ENCODE measurements at regions not wholly inside any gene's neighbourhood (a gene's known extent, or its start where the extent isn't known, plus 50 kb on each side); places are given as distances from the start of the nearest gene placed in this dataset.

DNA sequence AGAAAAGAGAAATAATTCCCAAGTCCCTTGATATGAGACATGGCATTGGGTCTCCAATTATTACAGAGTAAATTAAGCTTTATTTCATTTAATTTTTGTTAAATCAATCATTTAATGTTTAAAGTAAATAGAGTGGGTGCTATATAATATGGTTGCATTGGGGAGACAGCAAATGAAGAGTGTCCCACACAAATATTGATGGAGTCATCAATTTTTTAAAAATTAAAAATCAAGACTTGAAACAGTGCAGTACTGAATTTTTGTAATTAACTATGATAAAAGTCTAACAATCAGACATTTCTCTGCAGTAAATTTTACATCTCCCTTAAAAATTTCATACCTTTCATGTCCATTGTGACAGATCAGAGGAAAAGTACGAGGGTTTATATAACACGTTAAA lies 193.9 kb upstream of the ID4 start:
- no peak for DNase-seq

DNA sequence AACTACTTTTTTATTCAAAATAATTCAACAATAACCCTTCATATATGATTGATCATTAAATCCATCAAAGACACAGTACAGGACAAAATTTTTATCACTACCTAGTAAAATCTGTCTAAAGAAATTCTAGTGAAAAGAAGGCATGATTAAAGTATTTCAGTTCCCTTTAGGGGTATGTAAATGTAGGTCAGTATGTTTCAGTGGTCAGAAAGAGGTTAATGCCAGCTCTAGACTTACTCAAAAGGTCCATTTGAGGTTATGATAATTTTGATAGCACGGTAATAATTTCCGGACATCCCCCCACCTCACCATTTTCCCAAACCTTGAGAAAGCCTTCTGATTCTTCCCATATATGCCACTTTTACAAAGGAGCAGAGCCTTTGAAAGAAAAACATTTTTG lies 193.5 kb upstream of the ID4 start:
- no peak for DNase-seq

DNA sequence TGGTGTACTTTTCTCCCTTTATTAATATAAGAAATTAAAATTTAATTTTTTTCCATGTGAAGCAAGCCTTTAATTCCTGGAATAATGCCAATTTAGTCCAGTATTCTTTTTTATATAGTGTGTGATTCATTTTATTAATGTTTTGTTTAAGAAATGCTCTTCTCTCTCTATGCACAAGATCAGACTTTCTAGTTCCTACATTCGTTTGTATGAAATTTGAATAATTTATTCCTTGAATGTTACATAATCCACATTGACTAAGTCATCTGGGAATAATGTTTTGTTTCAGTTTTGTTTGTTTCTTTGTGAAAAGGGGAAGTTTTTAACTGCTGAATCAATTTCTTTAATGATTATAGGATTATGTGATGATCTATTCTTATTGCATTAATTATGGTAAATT lies 181.4 kb upstream of the ID4 start:
- no peak for DNase-seq

DNA sequence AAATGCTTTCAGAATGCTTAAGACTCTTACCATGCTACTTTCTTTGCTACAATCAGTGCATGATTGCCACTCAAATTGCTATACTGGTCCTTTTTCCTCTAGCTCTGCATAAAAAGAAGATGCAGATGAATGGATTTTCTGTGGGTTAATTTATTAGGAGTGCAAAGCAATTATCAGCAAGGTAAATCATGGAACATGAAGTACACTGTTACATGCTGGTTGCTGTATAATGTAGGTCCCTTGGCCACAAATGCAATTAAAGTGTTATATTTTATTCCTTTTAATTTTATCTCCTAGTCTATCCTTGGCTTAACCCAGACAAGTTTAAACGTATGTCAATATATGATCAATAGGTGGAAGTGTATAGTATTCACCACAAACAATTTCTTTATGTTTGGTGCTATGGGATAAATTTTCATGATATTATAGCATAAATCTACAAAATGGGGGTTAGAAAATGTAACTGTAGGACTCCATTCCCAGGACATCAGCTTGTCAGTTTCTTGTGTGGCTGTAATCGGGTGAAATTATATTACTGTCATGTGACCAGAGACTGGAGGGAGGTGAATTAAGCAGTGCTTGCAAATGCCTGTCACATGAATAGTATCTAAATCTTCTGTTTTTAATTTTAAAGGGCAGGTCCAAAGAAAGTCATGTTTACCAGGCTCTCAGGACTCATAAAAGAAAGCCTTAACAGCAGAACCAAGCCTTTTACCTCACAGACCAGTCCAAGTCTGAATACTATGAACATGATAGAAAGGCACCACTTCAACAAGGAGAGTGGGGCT lies 176.9 kb upstream of the ID4 start:
- DNase-seq, result no peak

DNA sequence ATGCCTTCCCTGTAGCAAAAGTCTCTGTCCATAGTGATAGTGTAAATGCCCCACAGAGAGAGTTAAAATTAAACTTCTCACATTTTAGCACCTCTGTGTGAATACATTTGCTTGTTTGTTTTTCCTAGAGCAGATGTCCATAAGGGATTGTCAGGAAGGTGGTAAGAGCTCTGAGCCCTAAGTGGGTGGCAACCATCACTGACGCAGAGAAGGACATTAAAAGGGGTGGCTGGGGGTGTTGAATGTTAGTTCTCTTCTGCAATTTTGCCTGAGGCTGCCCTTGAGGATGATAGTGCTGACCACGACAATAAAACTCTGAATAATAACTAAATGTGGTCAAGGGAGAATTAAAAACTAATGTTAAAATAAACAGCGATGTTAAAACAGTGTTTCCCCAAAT lies 174.3 kb upstream of the ID4 start:
- DNase-seq, result no peak

DNA sequence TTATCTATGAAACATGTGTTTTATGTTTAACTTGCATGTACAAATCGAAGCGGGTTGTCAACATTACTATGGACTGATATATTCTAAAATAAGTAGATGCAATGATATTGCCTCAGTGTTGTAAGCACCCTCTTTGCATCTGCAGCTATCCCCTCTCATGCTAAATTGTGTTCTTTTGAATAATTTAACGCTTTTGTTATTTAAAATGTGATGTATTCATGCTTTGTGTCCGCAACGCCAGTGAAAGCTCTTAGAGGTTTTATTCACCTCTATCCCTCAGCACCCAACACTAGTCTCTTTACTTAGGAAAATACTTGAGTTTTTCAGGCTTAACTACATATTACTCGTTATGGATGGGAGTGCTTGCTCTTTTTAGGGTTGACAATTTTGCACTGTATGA lies 173.7 kb upstream of the ID4 start:
- DNase-seq, result no peak

DNA sequence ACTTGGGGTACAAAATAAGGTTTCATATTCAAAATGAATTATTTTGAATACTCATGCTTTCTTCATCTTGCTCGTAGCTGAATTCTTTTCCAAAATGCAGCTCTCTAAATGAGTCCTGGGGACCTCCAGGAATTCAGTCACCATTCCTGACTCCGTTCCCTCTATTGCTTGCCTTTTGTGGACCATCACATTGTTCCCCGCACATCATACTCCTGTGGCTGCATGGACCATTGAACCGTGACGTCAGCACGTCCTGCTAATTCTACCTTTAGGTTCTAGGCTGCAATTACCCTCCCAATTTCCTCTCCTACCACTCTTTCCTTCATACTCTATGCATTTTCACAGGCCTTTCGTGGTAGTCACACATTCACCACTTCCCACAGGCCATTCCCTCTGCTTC lies 173.1 kb upstream of the ID4 start:
- DNase-seq, result no peak

DNA sequence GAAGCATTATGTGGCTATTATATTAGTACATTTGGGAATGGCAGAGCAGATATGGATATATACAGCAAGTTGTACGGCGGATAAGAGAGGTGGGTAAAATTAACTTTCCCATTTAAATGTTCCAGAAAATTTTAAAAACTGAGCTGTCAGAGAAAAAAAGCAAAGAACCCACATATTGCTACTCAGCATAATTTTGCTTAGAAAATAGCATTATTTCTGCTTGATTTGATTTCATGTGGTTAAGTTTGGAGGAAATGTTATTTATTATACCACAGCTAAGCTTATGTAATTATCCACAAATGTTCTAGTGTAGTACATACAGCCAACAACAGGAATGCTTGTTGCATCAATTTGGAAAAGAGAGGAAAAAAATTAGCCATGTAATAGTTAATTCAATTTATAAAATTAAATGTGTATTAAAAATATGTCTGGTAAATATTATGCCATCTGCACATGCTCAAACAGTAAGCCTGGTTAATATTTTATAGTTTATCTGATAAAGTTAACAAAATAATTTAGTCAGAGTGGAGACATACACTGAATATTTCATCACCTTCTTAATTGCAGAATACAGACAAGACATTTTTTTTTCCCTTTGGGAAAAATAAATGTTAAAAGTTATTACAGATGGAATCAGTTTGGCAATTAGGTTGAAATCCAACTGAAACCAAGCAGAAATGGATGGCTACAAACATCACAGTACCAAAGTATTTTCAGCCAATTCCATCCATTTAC lies 172.1 kb upstream of the ID4 start:
- no peak for DNase-seq

DNA sequence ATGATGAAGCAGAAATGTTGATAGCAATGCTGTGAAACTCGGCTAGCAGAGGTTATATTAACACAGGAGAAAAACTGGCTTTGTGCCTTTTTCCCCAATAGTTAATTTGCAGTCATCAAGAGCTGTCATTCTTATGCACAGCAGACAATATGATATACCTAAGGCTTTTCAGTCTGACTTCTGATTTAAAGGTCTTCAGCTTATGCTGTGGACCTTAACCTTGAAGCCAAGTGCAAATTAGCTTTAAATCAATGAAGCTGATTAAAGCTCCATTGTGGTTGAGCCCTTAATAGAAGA lies 171.6 kb upstream of the ID4 start:
- no peak for DNase-seq

DNA sequence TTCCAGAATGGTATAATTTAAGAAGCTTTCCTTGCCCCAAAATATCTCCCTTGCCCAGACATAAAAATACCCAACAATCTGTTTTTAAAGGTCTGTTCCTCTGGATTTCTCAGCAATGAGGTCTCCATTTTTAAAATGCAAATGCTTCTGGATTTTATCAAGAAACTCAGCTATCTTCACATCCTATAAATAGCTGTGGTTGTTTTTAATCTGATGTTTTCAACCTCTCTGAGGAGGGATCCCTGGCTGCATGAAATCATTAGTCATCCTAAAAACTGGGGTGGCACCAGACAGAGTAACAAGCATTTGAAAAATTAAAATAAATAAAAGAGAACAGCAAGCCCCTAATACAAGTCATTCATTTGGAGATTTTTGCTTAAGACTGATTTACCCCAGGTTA lies 168.5 kb upstream of the ID4 start:
- no peak for DNase-seq

DNA sequence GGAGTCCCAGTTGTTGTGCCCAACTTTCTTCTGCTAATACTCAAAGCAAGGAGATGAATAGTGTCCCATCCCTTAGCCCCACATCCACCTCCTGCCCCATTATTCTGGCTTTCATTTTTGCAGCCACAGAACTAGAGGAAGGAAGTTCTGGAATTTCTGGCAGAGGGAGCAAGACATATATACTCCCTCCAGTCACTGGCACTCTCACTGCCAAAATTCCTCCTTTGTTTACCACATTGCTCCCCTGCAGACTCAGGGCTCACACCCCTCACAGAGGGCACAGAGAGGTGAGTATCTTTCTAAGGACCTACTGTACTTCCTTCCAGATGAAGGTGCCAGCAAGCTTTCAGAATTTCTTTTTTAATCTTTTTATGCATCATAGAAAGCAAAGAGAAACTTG lies 168.0 kb upstream of the ID4 start:
- no peak for DNase-seq

DNA sequence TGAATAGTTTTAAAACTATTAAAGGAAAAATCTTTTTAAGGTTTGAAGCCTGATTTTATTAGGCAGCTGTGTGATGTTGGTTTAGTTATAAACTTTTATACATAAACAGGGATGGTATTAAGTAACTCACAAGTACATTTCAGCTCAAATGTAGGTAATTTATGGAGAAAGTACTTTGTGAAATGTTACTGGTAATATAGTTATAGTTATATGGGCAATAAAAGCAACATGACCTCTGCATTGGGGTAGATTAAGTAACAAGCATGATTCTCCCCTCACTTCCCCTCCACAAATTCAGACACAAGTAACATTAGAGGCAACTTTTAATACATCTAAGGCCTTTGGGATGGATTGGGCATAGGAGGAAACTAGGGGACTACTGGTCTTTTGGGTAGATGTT lies 154.3 kb upstream of the ID4 start:
- DNase-seq, result no peak

DNA sequence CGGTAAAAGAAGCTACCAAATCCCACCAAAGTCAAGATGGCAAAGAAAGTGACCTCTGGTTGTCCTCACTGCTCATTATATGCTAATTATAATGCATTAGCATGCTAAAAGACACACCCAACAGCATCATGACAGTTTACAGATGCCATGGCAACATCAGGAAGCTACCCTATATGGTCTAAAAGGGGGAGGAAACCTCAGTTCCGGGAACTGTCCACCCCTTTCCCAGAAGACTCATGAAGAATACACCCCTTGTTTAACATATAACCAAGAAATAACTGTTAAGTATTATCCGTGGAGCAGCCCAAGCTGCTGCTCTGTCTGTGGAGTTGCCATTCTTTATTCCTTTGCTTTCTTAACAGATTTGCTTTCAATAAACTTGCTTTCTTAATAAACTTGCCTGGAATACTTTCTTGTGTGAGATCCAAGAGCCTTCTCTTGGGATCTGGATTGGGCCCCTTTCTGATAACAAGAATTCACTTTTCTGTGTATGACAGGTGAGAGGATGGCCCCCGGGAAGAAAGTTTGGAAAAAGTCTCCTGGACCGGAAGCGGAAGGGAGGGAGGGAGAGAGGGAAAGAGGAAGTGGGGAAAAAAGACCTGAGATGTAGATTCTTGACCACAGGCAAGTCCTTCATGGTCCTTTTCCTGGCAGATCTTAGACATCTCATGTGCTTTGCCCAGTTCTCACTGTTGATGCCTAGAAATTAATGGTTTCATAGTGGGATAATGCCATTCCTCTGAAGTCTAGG lies 146.7 kb upstream of the ID4 start:
- DNase-seq, result no peak

DNA sequence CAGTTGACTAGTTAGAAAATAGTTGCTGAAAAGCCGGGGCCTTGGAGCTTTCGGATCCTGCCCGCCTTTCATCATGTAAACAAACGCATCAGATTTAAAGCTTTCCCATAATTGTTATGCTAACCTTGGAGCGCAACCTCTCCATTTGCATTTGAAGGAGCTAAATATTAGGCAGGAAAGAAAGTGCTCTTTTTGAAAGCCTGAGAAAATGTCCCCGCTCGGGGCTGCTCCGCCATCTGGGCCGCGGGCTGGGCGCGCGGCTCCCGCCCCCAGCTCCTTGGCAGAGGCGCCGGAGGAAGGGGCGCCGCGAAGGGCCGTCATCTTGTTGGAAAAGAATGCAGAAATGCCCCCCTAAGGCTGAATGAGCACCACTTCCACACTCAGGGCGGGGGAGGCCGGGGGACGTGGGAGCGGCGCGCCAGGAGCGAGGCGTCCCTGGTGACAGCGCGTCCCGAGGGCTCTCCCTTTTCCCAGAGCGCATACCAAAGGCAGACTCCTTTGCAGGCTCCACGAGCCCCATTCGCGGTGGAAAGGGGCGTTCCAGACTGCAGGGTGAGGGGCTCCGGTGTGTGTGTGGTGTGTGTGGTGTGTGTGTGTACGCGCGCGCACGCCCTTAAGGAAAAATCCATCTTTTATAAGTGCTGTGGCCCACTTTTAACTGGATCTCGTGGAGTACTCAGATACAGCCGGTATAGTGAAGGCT lies 145.6 kb upstream of the ID4 start:
- DNase-seq, result no peak

DNA sequence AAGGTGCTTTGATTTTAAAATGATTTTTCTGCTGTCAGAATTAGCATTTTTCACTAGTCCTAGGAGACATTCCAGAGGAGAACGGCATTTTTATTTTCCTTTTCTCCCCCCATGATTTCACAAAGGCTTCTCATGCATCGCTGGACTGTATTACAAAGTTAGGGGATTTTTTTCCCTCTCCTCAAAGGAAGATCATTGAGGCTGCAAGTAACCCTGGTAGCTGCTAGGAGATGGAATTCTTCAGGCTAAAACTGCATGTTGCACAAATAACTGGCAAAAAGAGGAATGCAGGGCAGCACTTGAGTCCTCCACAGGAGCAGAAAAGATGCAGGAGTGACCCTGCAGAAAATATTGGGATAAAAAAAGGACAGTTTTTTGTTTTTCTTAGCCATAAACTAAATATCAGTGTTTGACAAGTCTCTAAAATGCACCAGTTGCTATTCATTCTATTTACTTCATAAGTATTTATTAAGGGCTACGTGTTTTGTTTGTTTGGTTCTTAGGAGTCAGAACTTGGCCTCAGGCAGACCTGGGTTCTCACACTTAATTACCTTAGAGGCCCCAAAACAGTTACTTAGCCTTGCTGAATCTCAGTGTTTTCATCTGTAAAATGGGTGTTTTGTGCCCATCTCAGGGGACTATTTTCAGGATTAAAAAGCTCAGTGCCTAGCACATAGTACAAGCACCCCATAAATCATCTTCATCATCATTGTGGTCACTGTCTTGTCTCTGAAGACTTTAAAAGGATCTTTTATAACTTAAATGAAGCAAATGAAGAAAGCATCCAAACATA lies 144.5 kb upstream of the ID4 start:
- no peak for DNase-seq

DNA sequence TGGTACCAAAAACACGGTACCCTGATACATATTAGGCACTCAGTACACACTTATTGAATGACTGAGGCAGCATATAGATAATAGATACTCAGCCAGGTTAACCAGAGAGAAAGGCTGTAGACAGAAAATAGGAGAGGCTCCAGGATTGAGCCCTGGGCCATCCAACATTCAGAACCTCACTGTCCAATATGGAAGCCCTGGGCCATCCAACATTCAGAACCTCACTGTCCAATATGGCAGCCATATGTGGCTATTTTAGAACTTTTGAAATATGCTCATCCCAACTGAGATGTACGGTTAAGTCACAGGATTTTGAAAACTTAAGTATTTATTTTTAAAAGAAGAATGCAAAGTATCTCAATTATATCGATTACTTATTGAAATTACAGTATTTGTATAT lies 142.5 kb upstream of the ID4 start:
- DNase-seq, result no peak

DNA sequence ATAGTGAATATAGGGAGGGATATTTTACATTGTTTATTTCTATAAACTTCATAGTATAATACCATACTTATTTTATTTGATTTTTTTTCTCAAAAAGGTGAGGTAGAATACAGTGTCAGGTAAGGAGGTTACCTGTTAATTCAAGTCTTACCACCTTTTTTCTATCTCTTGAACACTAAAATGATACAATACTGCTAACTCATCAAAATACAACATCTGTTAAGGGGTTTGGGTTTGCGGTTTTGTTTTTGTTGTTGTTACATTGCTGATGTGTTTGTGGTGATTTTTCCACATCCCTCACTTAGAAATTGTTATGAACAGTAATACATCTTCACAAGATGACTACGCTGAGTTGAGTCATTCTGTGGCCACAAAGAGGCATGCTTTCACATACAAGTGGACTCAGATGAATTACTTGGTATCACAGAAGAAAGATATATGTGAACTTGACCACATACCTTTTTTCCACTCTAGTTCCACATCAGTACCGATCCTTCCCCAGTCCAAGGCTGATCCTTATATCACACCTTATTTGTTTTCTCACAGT lies 139.4 kb upstream of the ID4 start:
- no peak for DNase-seq

DNA sequence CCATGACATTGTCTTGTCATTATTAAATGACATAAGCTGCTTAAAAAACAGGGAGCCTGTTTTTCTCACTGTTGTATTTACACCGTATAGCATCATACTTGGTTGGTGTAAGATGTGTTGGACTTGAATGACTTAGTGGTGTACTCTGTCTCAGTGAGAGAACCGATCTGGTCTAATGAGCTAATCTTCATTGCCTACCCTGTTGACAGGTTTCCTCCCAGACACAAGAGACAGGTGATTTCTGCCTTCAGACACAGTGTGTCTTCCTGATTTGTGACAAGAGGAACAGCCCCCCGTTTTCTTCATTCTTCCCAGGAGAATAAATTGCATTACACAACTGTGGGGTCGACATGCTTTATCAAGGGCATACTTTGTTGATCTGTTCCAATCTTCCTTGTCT lies 137.2 kb upstream of the ID4 start:
- no peak for DNase-seq

DNA sequence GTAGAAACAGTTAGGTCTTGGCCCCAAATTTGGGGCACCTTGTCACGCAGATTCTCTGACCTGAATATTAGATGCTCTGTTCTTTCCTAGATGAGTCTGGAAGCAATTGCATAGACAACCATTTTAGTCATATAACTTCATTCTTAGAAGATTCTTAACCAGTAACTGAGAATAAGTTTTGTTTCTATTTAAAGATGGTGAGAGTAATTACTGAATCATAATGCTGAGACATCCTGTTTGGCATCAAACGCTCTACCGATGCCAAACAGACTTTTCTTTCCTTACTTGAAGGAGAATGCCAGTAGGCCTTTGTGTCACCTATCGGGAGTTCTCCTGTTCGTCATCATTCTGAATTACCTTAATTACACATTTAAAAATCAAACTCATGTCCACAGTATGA lies 131.6 kb upstream of the ID4 start:
- no peak for DNase-seq

DNA sequence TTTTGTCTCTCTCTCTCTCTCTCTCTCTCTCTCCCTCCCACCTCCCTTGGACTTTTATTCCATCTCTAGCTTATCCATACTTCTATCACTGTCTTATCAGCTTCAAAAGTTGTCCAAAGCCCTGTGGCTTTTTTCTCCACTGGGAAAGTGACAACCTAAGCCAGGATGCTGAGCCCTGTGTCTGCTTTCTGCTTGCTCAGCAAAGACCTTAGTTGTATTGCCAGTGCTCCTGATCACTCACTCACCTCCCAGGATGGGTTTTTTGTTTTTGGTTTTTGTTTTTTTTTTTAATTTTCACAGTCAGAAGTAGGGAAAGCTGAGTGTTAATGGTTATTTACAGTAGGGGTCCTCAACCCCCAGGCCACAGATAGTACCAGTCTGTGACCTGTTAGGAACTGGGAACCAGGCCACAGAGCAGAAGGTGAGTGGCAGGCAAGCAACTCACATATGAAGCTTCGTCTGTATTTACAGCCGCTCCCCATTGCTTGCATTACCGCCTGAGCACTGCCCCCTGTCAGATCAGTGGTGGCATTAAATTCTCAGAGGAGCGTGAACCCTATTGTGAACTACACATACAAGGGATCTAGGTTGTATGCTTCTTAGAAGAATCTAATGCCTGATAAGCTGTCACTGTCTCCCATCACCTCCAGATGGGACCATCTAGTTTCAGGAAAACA lies 125.0 kb upstream of the ID4 start:
- no peak for DNase-seq

DNA sequence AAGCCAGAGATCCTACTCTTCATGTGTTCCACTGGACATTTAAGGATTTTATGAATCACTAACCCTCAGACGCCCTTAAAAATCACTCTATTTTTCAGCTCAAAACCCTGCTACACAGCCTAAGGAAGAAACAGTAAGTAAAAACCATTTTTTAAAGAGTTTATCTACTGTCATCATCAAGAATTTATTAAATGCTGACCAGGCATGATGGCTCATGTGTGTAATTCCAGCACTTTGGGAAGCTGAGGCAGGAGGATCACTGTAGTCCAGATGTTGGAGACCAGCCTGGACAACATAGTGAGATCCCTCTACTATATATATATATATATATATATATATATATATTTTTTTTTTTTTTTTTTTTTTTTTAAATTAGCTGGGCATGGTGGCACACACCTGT lies 124.2 kb upstream of the ID4 start:
- DNase-seq, result no peak

DNA sequence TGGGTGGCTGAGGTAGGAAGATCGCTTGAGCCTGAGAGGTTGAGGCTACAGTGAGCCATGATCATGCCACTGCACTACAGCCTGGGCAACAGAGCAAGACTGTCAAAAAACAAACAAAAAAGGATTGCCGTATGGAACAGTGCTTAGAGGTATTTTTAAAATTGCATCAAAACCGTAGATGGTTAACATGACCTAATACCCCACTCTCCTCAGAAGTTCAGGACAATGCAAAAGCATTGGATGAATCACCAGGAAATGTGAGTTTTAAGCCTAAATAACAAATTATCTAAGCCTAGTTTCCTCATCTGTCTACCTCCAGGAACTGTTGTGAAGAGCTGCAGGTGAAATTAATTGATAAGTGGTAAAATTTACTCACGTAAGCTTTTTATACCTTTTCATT lies 123.8 kb upstream of the ID4 start:
- DNase-seq, result no peak

Measured in CD4-positive, alpha-beta T cell treated with Interleukin-21 for 1 hour (primary cell).